K562 (cell line): ENCODE measurements at regions not wholly inside any gene's neighbourhood (a gene's known extent, or its start where the extent isn't known, plus 50 kb on each side); places are given as distances from the start of the nearest gene placed in this dataset.

ENCODE experiments used
- CCAR2 ChIP-seq: fragments of 200-400 bp; formaldehyde crosslinking; IDR thresholded peaks from 2 replicates; pipeline ENCODE4 v1.6.1; 2017; ENCODE audit warnings: mild to moderate bottlenecking, low read depth, low read length
- GATA2 ChIP-seq: sonication (generic); formaldehyde crosslinking; IDR thresholded peaks from 2 replicates; pipeline ENCODE4 v1.4.0; 2020; ENCODE audit warnings: mild to moderate bottlenecking, missing genetic modification reagents
- KAT8 ChIP-seq: fragments of 450-650 bp; IDR thresholded peaks from 2 replicates; pipeline ENCODE4 v1.6.1; 2016; ENCODE audit warnings: low read depth, mild to moderate bottlenecking
- NR4A1 ChIP-seq, 2 experiments: fragments of 250-450 bp in 1 of 2; fragments of 450-650 bp in 1 of 2; sonication (Bioruptor Pico) in 1 of 2; IDR thresholded peaks; 2 replicates each; pipeline versions ENCODE4 v1.4.0 to v1.6.1; 2016 to 2020; ENCODE audit warnings: mild to moderate bottlenecking in 2 of 2, missing compliant biosample characterization in 1 of 2, missing genetic modification characterization in 1 of 2, moderate library complexity in 1 of 2
- SMAD3 ChIP-seq: fragments of 450-650 bp; formaldehyde crosslinking; conservative IDR thresholded peaks from 2 replicates; pipeline ENCODE4 v1.4.0; 2020; ENCODE audit warnings: mild to moderate bottlenecking
- SMARCE1 ChIP-seq: fragments of 450-650 bp; IDR thresholded peaks from 2 replicates; pipeline ENCODE4 v1.7.1; 2016; ENCODE audit warnings: mild to moderate bottlenecking
- THRB ChIP-seq: fragments of 450-650 bp; formaldehyde crosslinking; conservative IDR thresholded peaks from 2 replicates; pipeline ENCODE4 v1.4.0; 2022; ENCODE audit warnings: mild to moderate bottlenecking, missing genetic modification characterization
- ZC3H4 ChIP-seq: sonication (generic); formaldehyde crosslinking; IDR thresholded peaks from 2 replicates; pipeline ENCODE4 v1.9.0; 2021; ENCODE audit warnings: missing genetic modification reagents, borderline replicate concordance
- ZNF398 ChIP-seq: fragments of 250-450 bp; sonication (Bioruptor Pico); IDR thresholded peaks from 2 replicates; pipeline ENCODE4 v1.8.0; 2021; ENCODE audit warnings: moderate library complexity, mild to moderate bottlenecking, inconsistent platforms
- ZNF778 ChIP-seq: fragments of 450-650 bp; formaldehyde crosslinking; IDR thresholded peaks from 2 replicates; pipeline ENCODE4 v1.4.0; 2020; ENCODE audit warnings: mild to moderate bottlenecking, moderate library complexity
- TF ChIP-seq, protein P1 (sequence below): fragments of 450-650 bp; IDR thresholded peaks from 2 replicates; pipeline ENCODE4 v1.6.1; 2016; ENCODE audit warnings: mild to moderate bottlenecking, moderate library complexity
- TF ChIP-seq, protein P2 (sequence below): fragments of 450-650 bp; IDR thresholded peaks from 2 replicates; pipeline ENCODE4 v1.6.1; 2017; ENCODE audit warnings: mild to moderate bottlenecking, moderate library complexity

- TF ChIP-seq, protein P1, sequence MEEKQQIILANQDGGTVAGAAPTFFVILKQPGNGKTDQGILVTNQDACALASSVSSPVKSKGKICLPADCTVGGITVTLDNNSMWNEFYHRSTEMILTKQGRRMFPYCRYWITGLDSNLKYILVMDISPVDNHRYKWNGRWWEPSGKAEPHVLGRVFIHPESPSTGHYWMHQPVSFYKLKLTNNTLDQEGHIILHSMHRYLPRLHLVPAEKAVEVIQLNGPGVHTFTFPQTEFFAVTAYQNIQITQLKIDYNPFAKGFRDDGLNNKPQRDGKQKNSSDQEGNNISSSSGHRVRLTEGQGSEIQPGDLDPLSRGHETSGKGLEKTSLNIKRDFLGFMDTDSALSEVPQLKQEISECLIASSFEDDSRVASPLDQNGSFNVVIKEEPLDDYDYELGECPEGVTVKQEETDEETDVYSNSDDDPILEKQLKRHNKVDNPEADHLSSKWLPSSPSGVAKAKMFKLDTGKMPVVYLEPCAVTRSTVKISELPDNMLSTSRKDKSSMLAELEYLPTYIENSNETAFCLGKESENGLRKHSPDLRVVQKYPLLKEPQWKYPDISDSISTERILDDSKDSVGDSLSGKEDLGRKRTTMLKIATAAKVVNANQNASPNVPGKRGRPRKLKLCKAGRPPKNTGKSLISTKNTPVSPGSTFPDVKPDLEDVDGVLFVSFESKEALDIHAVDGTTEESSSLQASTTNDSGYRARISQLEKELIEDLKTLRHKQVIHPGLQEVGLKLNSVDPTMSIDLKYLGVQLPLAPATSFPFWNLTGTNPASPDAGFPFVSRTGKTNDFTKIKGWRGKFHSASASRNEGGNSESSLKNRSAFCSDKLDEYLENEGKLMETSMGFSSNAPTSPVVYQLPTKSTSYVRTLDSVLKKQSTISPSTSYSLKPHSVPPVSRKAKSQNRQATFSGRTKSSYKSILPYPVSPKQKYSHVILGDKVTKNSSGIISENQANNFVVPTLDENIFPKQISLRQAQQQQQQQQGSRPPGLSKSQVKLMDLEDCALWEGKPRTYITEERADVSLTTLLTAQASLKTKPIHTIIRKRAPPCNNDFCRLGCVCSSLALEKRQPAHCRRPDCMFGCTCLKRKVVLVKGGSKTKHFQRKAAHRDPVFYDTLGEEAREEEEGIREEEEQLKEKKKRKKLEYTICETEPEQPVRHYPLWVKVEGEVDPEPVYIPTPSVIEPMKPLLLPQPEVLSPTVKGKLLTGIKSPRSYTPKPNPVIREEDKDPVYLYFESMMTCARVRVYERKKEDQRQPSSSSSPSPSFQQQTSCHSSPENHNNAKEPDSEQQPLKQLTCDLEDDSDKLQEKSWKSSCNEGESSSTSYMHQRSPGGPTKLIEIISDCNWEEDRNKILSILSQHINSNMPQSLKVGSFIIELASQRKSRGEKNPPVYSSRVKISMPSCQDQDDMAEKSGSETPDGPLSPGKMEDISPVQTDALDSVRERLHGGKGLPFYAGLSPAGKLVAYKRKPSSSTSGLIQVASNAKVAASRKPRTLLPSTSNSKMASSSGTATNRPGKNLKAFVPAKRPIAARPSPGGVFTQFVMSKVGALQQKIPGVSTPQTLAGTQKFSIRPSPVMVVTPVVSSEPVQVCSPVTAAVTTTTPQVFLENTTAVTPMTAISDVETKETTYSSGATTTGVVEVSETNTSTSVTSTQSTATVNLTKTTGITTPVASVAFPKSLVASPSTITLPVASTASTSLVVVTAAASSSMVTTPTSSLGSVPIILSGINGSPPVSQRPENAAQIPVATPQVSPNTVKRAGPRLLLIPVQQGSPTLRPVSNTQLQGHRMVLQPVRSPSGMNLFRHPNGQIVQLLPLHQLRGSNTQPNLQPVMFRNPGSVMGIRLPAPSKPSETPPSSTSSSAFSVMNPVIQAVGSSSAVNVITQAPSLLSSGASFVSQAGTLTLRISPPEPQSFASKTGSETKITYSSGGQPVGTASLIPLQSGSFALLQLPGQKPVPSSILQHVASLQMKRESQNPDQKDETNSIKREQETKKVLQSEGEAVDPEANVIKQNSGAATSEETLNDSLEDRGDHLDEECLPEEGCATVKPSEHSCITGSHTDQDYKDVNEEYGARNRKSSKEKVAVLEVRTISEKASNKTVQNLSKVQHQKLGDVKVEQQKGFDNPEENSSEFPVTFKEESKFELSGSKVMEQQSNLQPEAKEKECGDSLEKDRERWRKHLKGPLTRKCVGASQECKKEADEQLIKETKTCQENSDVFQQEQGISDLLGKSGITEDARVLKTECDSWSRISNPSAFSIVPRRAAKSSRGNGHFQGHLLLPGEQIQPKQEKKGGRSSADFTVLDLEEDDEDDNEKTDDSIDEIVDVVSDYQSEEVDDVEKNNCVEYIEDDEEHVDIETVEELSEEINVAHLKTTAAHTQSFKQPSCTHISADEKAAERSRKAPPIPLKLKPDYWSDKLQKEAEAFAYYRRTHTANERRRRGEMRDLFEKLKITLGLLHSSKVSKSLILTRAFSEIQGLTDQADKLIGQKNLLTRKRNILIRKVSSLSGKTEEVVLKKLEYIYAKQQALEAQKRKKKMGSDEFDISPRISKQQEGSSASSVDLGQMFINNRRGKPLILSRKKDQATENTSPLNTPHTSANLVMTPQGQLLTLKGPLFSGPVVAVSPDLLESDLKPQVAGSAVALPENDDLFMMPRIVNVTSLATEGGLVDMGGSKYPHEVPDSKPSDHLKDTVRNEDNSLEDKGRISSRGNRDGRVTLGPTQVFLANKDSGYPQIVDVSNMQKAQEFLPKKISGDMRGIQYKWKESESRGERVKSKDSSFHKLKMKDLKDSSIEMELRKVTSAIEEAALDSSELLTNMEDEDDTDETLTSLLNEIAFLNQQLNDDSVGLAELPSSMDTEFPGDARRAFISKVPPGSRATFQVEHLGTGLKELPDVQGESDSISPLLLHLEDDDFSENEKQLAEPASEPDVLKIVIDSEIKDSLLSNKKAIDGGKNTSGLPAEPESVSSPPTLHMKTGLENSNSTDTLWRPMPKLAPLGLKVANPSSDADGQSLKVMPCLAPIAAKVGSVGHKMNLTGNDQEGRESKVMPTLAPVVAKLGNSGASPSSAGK = no peak
- TF ChIP-seq CCAR2 (no peak), ZNF778 (no peak), GATA2 (CRISPR knock-in tag) (no peak), ZNF398 (CRISPR knock-in tag) (no peak), ZC3H4 (CRISPR knock-in tag) (no peak), SMARCE1 (no peak), SMAD3 (no peak), THRB (CRISPR knock-in tag) (no peak), NR4A1 (CRISPR knock-in tag; IDR thresholded peaks at IDR 0.05) (no peak), NR4A1 (tag; IDR thresholded peaks at IDR 0.05) (no peak), KAT8 (no peak)
- TF ChIP-seq, protein P2, sequence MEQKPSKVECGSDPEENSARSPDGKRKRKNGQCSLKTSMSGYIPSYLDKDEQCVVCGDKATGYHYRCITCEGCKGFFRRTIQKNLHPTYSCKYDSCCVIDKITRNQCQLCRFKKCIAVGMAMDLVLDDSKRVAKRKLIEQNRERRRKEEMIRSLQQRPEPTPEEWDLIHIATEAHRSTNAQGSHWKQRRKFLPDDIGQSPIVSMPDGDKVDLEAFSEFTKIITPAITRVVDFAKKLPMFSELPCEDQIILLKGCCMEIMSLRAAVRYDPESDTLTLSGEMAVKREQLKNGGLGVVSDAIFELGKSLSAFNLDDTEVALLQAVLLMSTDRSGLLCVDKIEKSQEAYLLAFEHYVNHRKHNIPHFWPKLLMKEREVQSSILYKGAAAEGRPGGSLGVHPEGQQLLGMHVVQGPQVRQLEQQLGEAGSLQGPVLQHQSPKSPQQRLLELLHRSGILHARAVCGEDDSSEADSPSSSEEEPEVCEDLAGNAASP = no peak
Measured at GRCh38 chr6:28725890-28726348, 197.9 kb downstream of the TRIM27 start (continued).
